Cardiac fibroblast (primary cell): ENCODE measurements at regions not wholly inside any gene's neighbourhood (a gene's known extent, or its start where the extent isn't known, plus 50 kb on each side); places are given as distances from the start of the nearest gene placed in this dataset.

Experiments
- DNase-seq, 2 donors: peaks; one replicate each; pipeline versions ENCODE4 v3.0.0 to v3.0.0-alpha.2; 2010; ENCODE audit warnings: low read depth in 2 of 2
- H3K4me3 ChIP-seq, 2 donors: replicated peaks in 1 of 2; 1 replicate in 1 of 2; 2 replicates in 1 of 2; pipeline ENCODE4 v1.5.1; 2011; ENCODE audit warnings: low read depth in 2 of 2, low read length in 2 of 2, mild to moderate bottlenecking in 2 of 2, moderate library complexity in 1 of 2
- TF ChIP-seq, protein P1 (sequence below): IDR thresholded peaks from one replicate; pipeline ENCODE4 v1.5.1; 2011; ENCODE audit warnings: low read depth, mild to moderate bottlenecking, low read length, inconsistent platforms

DNA sequence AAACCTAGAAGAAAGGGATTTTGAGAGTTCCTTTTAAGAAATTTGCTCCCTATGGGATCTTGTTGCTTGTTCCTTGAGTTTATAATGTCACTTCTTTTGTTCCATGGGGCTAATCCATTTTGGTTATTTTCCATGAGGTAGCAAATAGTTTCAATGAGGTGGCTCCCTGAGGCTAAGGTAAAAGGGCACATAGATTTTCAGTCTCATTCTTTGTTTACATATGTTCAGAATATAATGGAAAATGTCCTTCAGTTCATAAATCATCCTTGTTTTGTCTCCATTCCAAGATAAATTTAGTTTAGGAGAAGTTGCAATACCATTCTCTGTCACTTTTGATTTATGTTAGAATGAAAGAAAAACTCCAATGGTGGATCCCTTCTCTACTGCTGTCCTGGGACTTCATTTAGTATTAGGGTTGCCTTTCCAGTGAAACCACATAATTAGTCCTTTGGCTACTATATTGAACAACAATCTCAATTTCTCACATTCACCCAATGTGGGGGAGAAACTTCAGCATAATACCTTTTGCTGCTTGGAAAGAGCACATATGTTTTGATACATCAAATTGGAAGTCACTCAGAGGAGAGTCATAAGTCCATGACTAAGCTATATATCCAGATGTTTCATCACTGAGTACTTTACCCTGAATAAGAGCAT is 80.9 kb upstream of the ADAMTS5 start:
- TF ChIP-seq, protein P1, sequence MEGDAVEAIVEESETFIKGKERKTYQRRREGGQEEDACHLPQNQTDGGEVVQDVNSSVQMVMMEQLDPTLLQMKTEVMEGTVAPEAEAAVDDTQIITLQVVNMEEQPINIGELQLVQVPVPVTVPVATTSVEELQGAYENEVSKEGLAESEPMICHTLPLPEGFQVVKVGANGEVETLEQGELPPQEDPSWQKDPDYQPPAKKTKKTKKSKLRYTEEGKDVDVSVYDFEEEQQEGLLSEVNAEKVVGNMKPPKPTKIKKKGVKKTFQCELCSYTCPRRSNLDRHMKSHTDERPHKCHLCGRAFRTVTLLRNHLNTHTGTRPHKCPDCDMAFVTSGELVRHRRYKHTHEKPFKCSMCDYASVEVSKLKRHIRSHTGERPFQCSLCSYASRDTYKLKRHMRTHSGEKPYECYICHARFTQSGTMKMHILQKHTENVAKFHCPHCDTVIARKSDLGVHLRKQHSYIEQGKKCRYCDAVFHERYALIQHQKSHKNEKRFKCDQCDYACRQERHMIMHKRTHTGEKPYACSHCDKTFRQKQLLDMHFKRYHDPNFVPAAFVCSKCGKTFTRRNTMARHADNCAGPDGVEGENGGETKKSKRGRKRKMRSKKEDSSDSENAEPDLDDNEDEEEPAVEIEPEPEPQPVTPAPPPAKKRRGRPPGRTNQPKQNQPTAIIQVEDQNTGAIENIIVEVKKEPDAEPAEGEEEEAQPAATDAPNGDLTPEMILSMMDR, result no peak
- peak in 1 of 2 donors; percentile 71 for DNase-seq
- no peak overlapping the region for H3K4me3 ChIP-seq

DNA sequence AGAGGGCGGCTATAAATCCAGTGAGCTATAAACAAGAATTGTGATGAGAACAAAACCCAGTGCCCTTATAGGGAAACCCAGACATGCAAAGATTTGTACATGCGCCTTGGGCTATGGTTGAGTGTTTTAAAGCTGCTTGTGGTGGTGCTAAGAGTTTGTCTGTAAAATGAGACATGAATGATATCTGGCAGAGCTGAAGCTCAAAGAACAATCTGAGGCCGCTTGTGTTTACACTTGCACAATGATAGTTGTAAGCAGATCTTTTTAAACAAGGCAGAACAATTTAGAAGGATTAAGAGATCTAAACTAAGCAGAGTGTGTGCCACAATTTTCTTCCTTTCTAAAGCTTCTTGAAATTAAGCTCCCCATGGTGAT is 80.4 kb upstream of the ADAMTS5 start:
- DNase-seq, result no peak
- no peak overlapping the region for H3K4me3 ChIP-seq
- TF ChIP-seq, protein P1, result no peak

- no peak overlapping the region for H3K4me3 ChIP-seq
- TF ChIP-seq, protein P1, result no peak
- peak in 1 of 2 donors; percentile 23 for DNase-seq
These were observed 78.5 kb upstream of the ADAMTS5 start for GRCh38 chr21:27045281-27045985.

GRCh38 chr21:27043377-27043776 is 76.5 kb upstream of the ADAMTS5 start:
- no peak overlapping the region for H3K4me3 ChIP-seq
- TF ChIP-seq, protein P1, result no peak
- DNase-seq, result no peak

DNA sequence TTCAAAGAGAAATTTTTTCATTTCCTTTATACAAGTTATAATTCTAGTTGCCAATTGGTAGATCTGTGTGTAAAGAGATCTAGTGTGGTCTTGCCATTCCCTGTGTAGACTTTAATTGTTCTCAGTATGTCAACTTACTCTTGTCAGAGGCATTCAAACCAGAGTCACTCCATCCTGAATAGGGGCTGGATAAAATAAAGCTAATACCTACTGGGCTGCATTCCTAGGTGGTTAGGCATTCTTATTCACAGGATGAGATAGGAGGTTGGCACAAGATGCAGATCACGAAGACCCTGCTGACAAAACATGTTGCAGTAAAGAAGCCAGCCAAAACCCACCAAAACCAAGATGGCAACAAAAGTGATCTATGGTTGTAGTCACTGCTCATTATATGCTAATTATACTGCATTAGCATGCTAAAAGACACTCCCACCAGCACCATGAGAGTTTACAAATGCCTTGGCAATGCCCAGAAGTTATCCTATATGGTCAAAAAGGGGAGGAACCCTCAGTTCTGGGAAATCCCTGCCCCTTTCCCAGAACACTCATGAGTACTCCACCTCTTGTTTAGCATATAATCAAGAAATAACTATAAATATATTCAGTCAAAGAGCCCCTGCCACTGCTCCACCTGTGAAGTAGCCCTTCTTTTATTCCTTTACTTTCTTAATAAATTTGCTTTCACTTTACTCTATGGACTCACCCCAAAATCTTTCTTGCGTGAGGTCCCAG is 74.0 kb upstream of the ADAMTS5 start:
- no peak for DNase-seq
- no peak overlapping the region for H3K4me3 ChIP-seq
- TF ChIP-seq, protein P1, result no peak

GRCh38 chr21:27036736-27037301 is 69.9 kb upstream of the ADAMTS5 start:
- TF ChIP-seq, protein P1, result no peak
- no peak overlapping the region for H3K4me3 ChIP-seq
- no peak for DNase-seq
